HG03039 (cell line): ENCODE measurements at regions not wholly inside any gene's neighbourhood (a gene's known extent, or its start where the extent isn't known, plus 50 kb on each side); places are given as distances from the start of the nearest gene placed in this dataset.
A peak's percentile ranks its signal among the peaks of the same experiment; 100 is the strongest.
"Not testable (repeated sequence)": the region's sequence is repeated elsewhere in the genome, so short reads cannot be mapped to it uniquely, and the experiment has no call there.

Experiments used
- ATAC-seq: cut with Tn5 transposase; IDR thresholded peaks from one replicate; pipeline ENCODE4 v1.9.1; 2021; ENCODE audit warnings: mild to moderate bottlenecking, moderate library complexity; ENCODE audit not compliant: unreplicated experiment

DNA sequence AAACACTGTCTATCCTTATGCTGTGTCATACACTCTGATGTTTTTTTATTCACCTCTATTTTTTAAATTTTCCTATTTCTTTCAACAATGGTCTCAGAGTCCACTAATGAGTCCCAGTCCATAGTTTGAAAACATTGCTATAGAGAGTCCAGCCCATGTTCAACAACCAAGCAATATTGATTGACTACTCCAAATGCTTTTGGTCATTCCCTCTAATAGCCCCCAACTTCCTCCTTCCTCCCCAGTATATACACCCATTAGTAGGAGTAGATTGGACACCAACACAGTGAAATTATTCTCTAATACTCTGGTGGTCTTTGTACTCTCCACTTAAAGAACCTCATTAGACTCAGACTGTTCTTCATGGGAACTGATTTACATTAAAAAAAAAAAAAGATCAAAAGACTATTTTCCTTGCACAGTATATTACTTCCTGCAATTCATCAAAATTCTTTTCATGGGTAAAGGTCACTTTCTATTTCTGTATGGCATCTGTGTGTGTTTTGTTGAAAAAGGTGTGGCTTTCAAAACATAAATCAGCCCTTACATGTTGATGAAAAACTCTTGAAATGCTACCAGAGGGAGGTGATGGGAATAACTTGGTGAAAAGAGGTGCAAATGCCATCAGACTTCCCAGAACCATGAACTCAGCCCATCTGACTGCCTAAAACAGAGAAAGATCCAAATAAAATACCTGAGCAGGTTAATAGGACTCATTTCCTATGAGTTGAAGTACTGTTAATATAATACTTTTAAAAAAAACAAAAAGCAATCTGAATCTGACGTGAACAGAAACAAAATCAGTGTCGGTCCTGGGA lies 250.3 kb upstream of the KLF3 start:
- ATAC-seq = no peak

DNA sequence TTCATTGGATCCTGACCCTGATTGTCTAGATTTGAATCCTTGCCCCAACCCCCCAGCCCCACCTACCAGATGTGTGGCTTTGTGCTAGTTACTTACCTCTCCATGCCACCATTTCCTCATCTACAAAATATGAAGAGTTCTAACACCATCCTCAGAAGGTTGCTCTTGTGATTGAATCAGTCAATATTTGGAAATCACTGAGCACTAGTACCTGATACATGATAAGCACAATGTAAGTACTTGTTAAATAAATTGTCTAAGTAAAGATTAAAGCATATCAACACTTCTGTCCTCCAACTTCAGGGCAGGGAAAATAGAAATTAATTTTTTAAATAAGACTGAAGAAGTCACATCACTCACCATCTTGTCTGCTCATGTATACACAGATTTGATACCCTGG lies 249.6 kb upstream of the KLF3 start:
- no peak for ATAC-seq

- ATAC-seq = no peak
Observed at GRCh38 chr4:38415682-38416081, 248.3 kb upstream of the KLF3 start.

DNA sequence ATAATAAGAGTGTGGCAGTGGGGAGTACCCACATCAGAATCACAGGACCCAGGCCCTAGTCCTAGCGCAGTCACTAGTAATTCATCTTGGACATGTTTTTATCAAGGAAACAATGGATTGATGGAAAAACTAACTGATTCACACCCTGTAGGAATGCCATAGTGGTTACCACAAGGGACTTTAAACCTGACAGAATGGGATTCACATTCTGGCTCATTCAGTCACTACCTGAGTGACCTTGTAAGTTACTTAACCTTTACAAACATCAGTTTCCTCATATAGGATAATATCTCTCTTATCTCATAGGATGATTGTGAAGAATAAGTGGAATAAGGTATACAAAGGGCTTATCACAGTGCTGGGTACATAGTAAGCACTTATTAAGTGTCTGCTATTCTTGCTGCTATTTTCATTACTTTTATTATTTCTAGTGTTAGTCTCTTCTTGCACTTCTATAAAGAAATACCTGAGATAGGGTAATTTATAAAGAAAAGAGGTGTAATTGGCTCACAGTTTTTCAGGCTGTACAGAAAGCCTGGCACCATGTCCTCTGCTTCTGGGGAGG lies 247.5 kb upstream of the KLF3 start:
- ATAC-seq = no peak

GRCh38 chr4:38420254-38420653 lies 243.7 kb upstream of the KLF3 start:
- not testable (repeated sequence) for ATAC-seq

- ATAC-seq = no peak
Observed at GRCh38 chr4:38422850-38423249, 241.1 kb upstream of the KLF3 start.

DNA sequence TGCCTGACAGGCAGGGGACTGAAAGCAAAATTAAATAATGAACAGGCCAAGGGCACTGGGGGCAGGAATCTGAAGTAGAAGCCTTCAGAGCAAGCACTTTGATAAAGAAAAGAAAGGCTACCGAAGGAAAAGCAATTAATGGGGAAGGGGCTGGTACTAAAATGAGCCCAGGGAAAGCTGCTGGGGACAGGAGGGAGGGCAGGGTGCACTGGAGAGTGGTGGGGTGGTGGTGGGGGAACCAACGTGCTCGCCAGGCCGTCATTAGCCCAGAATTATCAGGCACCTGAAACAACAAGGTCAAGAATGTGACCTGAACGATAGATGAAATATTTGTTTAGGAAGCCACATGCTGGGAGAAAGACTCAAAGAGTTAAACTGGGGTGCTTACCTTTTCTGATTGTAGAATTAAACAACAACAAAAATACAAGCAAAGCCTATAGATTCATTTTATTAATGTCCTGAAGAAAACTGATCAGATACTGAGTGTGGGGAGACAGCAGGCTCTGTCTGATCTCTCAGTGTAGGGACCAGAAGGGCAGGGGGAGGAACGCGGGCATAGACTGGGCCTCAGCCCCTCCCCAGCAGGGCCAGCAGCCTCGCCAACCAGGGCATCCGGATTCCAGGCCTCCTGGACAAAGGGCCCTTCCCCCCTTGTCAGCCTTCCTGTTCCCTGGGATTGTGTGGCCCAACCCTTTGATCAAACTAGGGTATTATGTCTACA lies 239.7 kb upstream of the KLF3 start:
- ATAC-seq = no peak

GRCh38 chr4:38426532-38426931 lies 237.5 kb upstream of the KLF3 start:
- no peak for ATAC-seq

GRCh38 chr4:38430841-38431240 lies 233.2 kb upstream of the KLF3 start:
- ATAC-seq = no peak

GRCh38 chr4:38442073-38442788 lies 221.8 kb upstream of the KLF3 start:
- no peak for ATAC-seq

- no peak for ATAC-seq
Observed at GRCh38 chr4:38449506-38450174, 214.4 kb upstream of the KLF3 start.

GRCh38 chr4:38452009-38452408 lies 212.0 kb upstream of the KLF3 start:
- ATAC-seq = no peak

DNA sequence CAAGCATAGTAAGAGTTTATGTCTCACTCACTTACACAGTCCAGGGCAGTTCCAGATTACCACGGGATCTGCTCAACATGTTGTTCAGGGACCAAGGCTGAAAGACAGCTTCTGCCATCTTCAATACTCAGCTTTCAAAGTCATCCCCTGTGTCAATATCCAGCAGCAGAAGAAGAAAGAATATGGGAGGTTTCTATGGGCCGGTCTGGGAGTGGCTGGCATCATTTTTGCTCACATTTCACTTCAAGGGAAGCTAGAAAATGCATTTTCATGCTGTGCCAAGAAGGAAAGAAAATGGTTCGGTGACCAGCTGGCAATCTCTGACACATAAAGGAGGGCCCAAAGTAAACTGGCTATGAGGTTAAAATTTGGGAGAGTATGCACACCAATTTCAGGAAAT lies 211.5 kb upstream of the KLF3 start:
- no peak for ATAC-seq

- ATAC-seq = no peak
Observed at GRCh38 chr4:38453253-38453881, 210.6 kb upstream of the KLF3 start.

GRCh38 chr4:38454284-38454683 lies 209.7 kb upstream of the KLF3 start:
- no peak for ATAC-seq

DNA sequence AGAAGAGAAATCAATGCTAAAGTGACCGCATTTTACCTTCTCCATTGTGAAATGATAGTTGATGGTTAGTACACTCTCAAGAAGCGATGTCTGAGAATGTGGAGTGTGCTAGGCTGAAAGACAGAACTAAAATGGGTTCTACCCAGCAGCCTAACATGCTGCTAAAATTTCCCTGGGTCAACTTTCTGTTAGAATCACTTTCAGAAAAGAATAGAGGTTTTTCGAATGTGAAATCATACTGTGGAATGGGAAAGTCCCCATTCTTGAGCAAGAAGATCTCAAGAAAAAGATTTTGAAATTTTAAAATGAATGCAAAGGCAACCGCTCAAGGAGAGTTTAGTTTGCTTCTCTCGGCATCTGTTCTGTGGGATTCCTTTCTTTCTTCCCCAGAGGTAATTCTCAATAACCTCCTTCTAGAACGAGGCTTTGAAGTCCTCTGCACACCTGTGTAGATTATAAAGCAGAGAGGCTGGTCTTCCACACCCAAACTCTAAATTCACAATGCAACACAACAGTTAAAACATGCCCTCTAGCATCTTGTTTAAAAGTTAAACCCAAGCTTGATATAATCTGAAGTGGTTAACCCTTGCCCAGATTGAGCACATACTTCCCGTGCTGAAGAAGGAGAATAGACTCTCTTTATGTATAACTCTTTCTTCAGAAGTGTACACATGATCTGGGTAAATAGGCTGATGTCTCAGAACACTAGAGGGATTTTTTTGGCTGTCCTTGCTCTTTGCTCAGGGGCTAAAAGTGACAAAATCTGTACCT lies 208.7 kb upstream of the KLF3 start:
- ATAC-seq = peak; percentile 68

- ATAC-seq = no peak
Observed at GRCh38 chr4:38456096-38456495, 207.9 kb upstream of the KLF3 start.

GRCh38 chr4:38461342-38461741 lies 202.7 kb upstream of the KLF3 start:
- ATAC-seq = no peak

- ATAC-seq = no peak
Observed at GRCh38 chr4:38462367-38463055, 201.5 kb upstream of the KLF3 start.
